ENCODE measurements at regions not wholly inside any gene's neighbourhood (a gene's known extent, or its start where the extent isn't known, plus 50 kb on each side); places are given as distances from the start of the nearest gene placed in this dataset.
"Not testable (repeated sequence)": the region's sequence is repeated elsewhere in the genome, so short reads cannot be mapped to it uniquely, and the experiment has no call there.

- DNase-seq: not testable (repeated sequence)
Observed at GRCh38 chr17:15860774-15861173, 84.2 kb upstream of the ADORA2B start.

- not testable (repeated sequence) for DNase-seq
Observed at GRCh38 chr17:15864061-15864460, 80.9 kb upstream of the ADORA2B start.

- not testable (repeated sequence) for DNase-seq
Observed at GRCh38 chr17:15864472-15864871, 80.5 kb upstream of the ADORA2B start.

GRCh38 chr17:15866015-15866414, 78.9 kb upstream of the ADORA2B start:
- not testable (repeated sequence) for DNase-seq

- not testable (repeated sequence) for DNase-seq
Observed at GRCh38 chr17:15867331-15867730, 77.6 kb upstream of the ADORA2B start.

GRCh38 chr17:15869868-15870267, 75.1 kb upstream of the ADORA2B start:
- not testable (repeated sequence) for DNase-seq

- not testable (repeated sequence) for DNase-seq
Observed at GRCh38 chr17:15872677-15873076, 72.3 kb upstream of the ADORA2B start.

- not testable (repeated sequence) for DNase-seq
Observed at GRCh38 chr17:15877882-15878500, 66.9 kb upstream of the ADORA2B start.

GRCh38 chr17:15882058-15882720, 62.7 kb upstream of the ADORA2B start:
- DNase-seq: no peak

GRCh38 chr17:15882777-15883176, 62.2 kb upstream of the ADORA2B start:
- no peak for DNase-seq

- DNase-seq: no peak
Observed at GRCh38 chr17:15883617-15884111, 61.3 kb upstream of the ADORA2B start.

GRCh38 chr17:15884731-15885130, 60.2 kb upstream of the ADORA2B start:
- no peak for DNase-seq

GRCh38 chr17:15885770-15886169, 59.2 kb upstream of the ADORA2B start:
- DNase-seq: no peak

GRCh38 chr17:15886221-15886620, 58.7 kb upstream of the ADORA2B start:
- no peak for DNase-seq

GRCh38 chr17:15886804-15887203, 58.1 kb upstream of the ADORA2B start:
- DNase-seq: no peak

- DNase-seq: no peak
Observed at GRCh38 chr17:15888436-15888835, 56.5 kb upstream of the ADORA2B start.

- no peak for DNase-seq
Observed at GRCh38 chr17:15890279-15890892, 54.5 kb upstream of the ADORA2B start.

GRCh38 chr17:15891318-15891717, 53.6 kb upstream of the ADORA2B start:
- DNase-seq: no peak

GRCh38 chr17:15892244-15892643, 52.7 kb upstream of the ADORA2B start:
- DNase-seq: no peak

- no peak for DNase-seq
Observed at GRCh38 chr17:15892731-15893657, 51.9 kb upstream of the ADORA2B start.

- DNase-seq: no peak
Observed at GRCh38 chr17:15893658-15894024, 51.3 kb upstream of the ADORA2B start.

- DNase-seq: no peak
Observed at GRCh38 chr17:15894258-15894657, 50.7 kb upstream of the ADORA2B start.

All from hypothalamus (tissue), 51 donors.